Keratinocyte (primary cell): ENCODE measurements at regions not wholly inside any gene's neighbourhood (a gene's known extent, or its start where the extent isn't known, plus 50 kb on each side); places are given as distances from the start of the nearest gene placed in this dataset.

Experiments
- DNase-seq: peaks from one replicate; pipeline ENCODE4 v3.0.0-alpha.2; 2011; ENCODE audit warnings: low read depth, missing footprints, low spot score
- FAIRE-seq: peaks from 2 replicates; lab custom pipeline; 2011; peaks lifted over from hg19 to GRCh38; lab: Jason Lieb, UNC
- H2AFZ ChIP-seq: 2 replicates; pipeline ENCODE4 v1.6.0; 2012; ENCODE audit warnings: low read length, control low read depth, inconsistent platforms; ENCODE audit not compliant: control insufficient read depth
- H3K27ac ChIP-seq: 2 replicates; pipeline ENCODE4 v1.5.1; 2011; ENCODE audit warnings: low read length; ENCODE audit not compliant: control insufficient read depth, insufficient read depth
- H3K27me3 ChIP-seq: 3 replicates; pipeline ENCODE4 v1.6.0; 2011; ENCODE audit warnings: low read length; ENCODE audit not compliant: control insufficient read depth, insufficient read depth; ENCODE audit errors: extremely low read depth
- H3K36me3 ChIP-seq, 2 experiments: 2 replicates in 1 of 2; 3 replicates in 1 of 2; pipeline ENCODE4 v1.5.1; 2011; ENCODE audit warnings: low read length in 2 of 2, mild to moderate bottlenecking in 1 of 2; ENCODE audit not compliant: control insufficient read depth in 2 of 2, insufficient read depth in 2 of 2; ENCODE audit errors: extremely low read depth in 1 of 2
- H3K4me1 ChIP-seq: 3 replicates; pipeline ENCODE4 v1.5.1; 2011; ENCODE audit warnings: low read length; ENCODE audit not compliant: control insufficient read depth, insufficient read depth; ENCODE audit errors: extremely low read depth
- H3K4me2 ChIP-seq: 3 replicates; pipeline ENCODE4 v1.6.0; 2011; ENCODE audit warnings: low read depth, low read length; ENCODE audit not compliant: control insufficient read depth, insufficient read depth; ENCODE audit errors: extremely low read depth
- H3K4me3 ChIP-seq, 3 experiments: fragments of 200-600 bp in 1 of 3; sonication (generic) in 1 of 3; 2 replicates in 2 of 3; 3 replicates in 1 of 3; pipeline ENCODE4 v1.5.1; 2011 to 2016; ENCODE audit warnings: low read length in 3 of 3, mild to moderate bottlenecking in 3 of 3, control low read depth in 2 of 3, inconsistent platforms in 1 of 3, low read depth in 1 of 3, mixed read lengths in 1 of 3, mixed run types in 1 of 3, moderate library complexity in 1 of 3; ENCODE audit not compliant: control insufficient read depth in 2 of 3, insufficient read depth in 2 of 3; ENCODE audit errors: extremely low read depth in 1 of 3
- H3K79me2 ChIP-seq: 2 replicates; pipeline ENCODE4 v1.6.0; 2012; ENCODE audit warnings: low read length; ENCODE audit not compliant: control insufficient read depth, insufficient read depth
- H3K9ac ChIP-seq: 3 replicates; pipeline ENCODE4 v1.6.0; 2011; ENCODE audit warnings: low read length; ENCODE audit not compliant: control insufficient read depth, insufficient read depth; ENCODE audit errors: extremely low read depth
- H3K9me1 ChIP-seq: 3 replicates; pipeline ENCODE4 v1.6.0; 2011; ENCODE audit warnings: low read length; ENCODE audit not compliant: control insufficient read depth, insufficient read depth; ENCODE audit errors: extremely low read depth
- H3K9me3 ChIP-seq: 2 replicates; pipeline ENCODE4 v1.5.1; 2012; ENCODE audit warnings: low read depth, low read length; ENCODE audit not compliant: control insufficient read depth
- H4K20me1 ChIP-seq: 3 replicates; pipeline ENCODE4 v1.6.0; 2011; ENCODE audit warnings: low read length; ENCODE audit not compliant: control insufficient read depth, insufficient read depth; ENCODE audit errors: extremely low read depth
- EZH2 ChIP-seq: IDR thresholded peaks from one replicate; pipeline ENCODE4 v1.6.1; 2012; ENCODE audit warnings: inconsistent platforms, mild to moderate bottlenecking, low read length, moderate library complexity
- dilution Hi-C: fragments of 300-500 bp; cut with MboI; formaldehyde crosslinking; loops from one replicate; pipeline ENCODE4 v1.7.0; 2020; ENCODE audit warnings: low sequenced_read_pairs; ENCODE audit not compliant: extremely low pct_ligation_motif_present
- TF ChIP-seq, protein P1 (sequence below), 3 experiments: IDR thresholded peaks in 1 of 3; conservative IDR thresholded peaks in 1 of 3; optimal IDR thresholded peaks in 1 of 3; 2 replicates in 2 of 3; 3 replicates in 1 of 3; pipeline versions ENCODE3 to v1.5.1; 2011; ENCODE audit warnings: low read length in 3 of 3, mild to moderate bottlenecking in 3 of 3, moderate library complexity in 2 of 3, control low read depth in 1 of 3, inconsistent platforms in 1 of 3; ENCODE audit not compliant: insufficient read depth in 2 of 3; ENCODE audit errors: extremely low read depth in 1 of 3

DNA sequence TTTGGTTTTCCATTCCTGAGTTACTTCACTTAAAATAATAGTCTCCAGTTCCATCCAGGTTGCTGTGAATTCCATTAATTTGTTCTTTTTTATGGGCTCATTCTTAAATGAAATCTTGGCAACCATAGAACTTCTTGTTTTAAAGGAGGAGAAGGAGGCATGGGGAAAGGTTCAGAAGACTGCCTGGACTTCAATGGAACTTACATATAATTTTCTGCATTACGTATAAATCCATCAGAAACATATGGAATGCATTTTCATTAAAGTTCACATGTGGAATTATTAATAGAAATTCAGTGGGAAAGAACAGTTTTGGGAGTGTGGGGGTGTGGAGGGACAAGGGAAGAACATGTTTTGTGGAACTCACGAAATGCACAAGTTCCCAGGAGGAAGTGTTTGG, 176.6 kb upstream of the PRKCQ start:
- Histone ChIP-seq H2AFZ (no peak overlapping the region), H3K9ac (no peak overlapping the region), H3K9me3 (no peaks in the 10 kb centered on the region), H3K27me3 (no peaks in the 10 kb centered on the region), H4K20me1 (no peaks in the 10 kb centered on the region), H3K4me2 (no peak overlapping the region), H3K27ac (no peak overlapping the region), H3K36me3 (no peaks in the 10 kb centered on the region), H3K4me1 (peaks cover 8% of the 10 kb centered on the region), H3K9me1 (no peaks in the 10 kb centered on the region), H3K4me3 (no peak overlapping the region), H3K79me2 (no peaks in the 10 kb centered on the region)
- TF ChIP-seq EZH2 = no peak
- TF ChIP-seq, protein P1, sequence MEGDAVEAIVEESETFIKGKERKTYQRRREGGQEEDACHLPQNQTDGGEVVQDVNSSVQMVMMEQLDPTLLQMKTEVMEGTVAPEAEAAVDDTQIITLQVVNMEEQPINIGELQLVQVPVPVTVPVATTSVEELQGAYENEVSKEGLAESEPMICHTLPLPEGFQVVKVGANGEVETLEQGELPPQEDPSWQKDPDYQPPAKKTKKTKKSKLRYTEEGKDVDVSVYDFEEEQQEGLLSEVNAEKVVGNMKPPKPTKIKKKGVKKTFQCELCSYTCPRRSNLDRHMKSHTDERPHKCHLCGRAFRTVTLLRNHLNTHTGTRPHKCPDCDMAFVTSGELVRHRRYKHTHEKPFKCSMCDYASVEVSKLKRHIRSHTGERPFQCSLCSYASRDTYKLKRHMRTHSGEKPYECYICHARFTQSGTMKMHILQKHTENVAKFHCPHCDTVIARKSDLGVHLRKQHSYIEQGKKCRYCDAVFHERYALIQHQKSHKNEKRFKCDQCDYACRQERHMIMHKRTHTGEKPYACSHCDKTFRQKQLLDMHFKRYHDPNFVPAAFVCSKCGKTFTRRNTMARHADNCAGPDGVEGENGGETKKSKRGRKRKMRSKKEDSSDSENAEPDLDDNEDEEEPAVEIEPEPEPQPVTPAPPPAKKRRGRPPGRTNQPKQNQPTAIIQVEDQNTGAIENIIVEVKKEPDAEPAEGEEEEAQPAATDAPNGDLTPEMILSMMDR (optimal IDR thresholded peaks at IDR 0.05 in 1 of 3, IDR thresholded peaks at IDR 0.05 in 1 of 3, conservative IDR thresholded peaks at IDR 0.05 in 1 of 3; ENCODE audit: extremely low read depth in 1 of 3, insufficient read depth in 2 of 3, low read length in 3 of 3) = no peak
- dilution Hi-C loops = no loop called here
- no peak for FAIRE-seq
- no peak for DNase-seq

DNA sequence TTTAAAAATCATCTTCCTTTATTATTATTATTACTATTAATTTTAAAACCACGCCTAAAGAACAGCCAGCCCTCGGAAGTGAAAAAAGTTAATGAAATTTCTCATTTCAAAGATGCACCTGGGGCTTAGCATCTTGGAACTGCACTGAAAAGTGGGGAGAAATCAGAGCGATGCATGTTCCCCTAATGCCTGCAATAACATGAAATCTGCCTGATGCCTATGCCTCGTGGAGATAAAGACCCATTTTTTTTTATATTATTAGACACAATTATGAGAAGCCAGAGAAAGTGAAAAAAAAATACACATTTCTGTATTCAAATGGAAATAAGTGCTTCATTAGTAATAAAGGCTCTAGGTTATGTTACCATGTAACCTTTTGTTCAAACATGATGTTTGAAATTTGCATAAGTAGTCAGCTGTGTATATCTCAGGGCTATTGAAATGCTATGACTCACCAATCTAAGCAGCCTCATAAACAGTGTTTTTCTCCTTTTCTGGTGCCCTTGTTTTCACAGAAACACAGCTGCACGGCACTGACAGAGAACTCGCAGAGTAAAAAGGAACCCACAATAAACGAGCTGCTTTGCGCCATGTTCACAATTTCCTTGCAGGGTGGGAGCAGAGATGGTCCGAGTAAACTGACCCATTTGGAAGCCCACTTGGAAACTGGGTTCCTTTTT, 175.8 kb upstream of the PRKCQ start:
- no peaks in the 10 kb centered on the region for H3K79me2 ChIP-seq
- no peak overlapping the region for H2AFZ ChIP-seq
- TF ChIP-seq EZH2 = no peak
- TF ChIP-seq, protein P1 (optimal IDR thresholded peaks at IDR 0.05 in 1 of 3, IDR thresholded peaks at IDR 0.05 in 1 of 3, conservative IDR thresholded peaks at IDR 0.05 in 1 of 3; ENCODE audit: extremely low read depth in 1 of 3, insufficient read depth in 2 of 3, low read length in 3 of 3) = no peak
- no peaks in the 10 kb centered on the region for H3K9me3 ChIP-seq
- H3K9me1 ChIP-seq = no peaks in the 10 kb centered on the region
- H3K4me1 ChIP-seq = peaks cover 8% of the 10 kb centered on the region
- H4K20me1 ChIP-seq = no peaks in the 10 kb centered on the region
- no peaks in the 10 kb centered on the region for H3K36me3 ChIP-seq
- no peak overlapping the region for H3K9ac ChIP-seq
- H3K27ac ChIP-seq = no peak overlapping the region
- FAIRE-seq (no peak), DNase-seq (no peak)
- no peaks in the 10 kb centered on the region for H3K27me3 ChIP-seq
- dilution Hi-C loops = no loop called here
- H3K4me2 ChIP-seq = peak overlapping the region; percentile 22
- no peak overlapping the region for H3K4me3 ChIP-seq
